ENCODE measurements at regions not wholly inside any gene's neighbourhood (a gene's known extent, or its start where the extent isn't known, plus 50 kb on each side); places are given as distances from the start of the nearest gene placed in this dataset.

GRCh38 chr20:52539891-52540290 is 348.3 kb upstream of the ZFP64 start:
- TF ChIP-seq CTCF (IDR thresholded peaks at IDR 0.05 in 2 of 3, conservative IDR thresholded peaks at IDR 0.05 in 1 of 3; ENCODE audit: borderline replicate concordance in 1 of 3, insufficient read depth in 1 of 3, low read depth in 2 of 3, low read length in 2 of 3) (peak in 1 of 3 experiments; percentile 22; a peak in 1 of 6 replicates), POLR2A (IDR thresholded peaks at IDR 0.05; ENCODE audit: borderline replicate concordance, extremely low read depth, insufficient read depth, insufficient read length) (no peak), TCF7L2 (IDR thresholded peaks at IDR 0.05; ENCODE audit: borderline replicate concordance, extremely low read depth, insufficient read depth, insufficient read length) (no peak), CEBPB (IDR thresholded peaks at IDR 0.05; ENCODE audit: low read depth) (no peak), EGR1 (IDR thresholded peaks at IDR 0.05; ENCODE audit: low read depth) (no peak), EZH2 (IDR thresholded peaks at IDR 0.05) (no peak), ELF1 (IDR thresholded peaks at IDR 0.05; ENCODE audit: borderline replicate concordance, low read depth) (no peak), MAX (IDR thresholded peaks at IDR 0.05) (no peak), FOSL1 (IDR thresholded peaks at IDR 0.05; ENCODE audit: low read depth) (no peak), CBX3 (IDR thresholded peaks at IDR 0.05; ENCODE audit: low read depth) (no peak)
- TF ChIP-seq, protein P1, sequence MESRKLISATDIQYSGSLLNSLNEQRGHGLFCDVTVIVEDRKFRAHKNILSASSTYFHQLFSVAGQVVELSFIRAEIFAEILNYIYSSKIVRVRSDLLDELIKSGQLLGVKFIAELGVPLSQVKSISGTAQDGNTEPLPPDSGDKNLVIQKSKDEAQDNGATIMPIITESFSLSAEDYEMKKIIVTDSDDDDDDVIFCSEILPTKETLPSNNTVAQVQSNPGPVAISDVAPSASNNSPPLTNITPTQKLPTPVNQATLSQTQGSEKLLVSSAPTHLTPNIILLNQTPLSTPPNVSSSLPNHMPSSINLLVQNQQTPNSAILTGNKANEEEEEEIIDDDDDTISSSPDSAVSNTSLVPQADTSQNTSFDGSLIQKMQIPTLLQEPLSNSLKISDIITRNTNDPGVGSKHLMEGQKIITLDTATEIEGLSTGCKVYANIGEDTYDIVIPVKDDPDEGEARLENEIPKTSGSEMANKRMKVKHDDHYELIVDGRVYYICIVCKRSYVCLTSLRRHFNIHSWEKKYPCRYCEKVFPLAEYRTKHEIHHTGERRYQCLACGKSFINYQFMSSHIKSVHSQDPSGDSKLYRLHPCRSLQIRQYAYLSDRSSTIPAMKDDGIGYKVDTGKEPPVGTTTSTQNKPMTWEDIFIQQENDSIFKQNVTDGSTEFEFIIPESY (IDR thresholded peaks at IDR 0.05; ENCODE audit: extremely low read depth, insufficient replicate concordance, low read length), result no peak
- TF ChIP-seq, protein P2, sequence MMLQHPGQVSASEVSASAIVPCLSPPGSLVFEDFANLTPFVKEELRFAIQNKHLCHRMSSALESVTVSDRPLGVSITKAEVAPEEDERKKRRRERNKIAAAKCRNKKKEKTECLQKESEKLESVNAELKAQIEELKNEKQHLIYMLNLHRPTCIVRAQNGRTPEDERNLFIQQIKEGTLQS (IDR thresholded peaks at IDR 0.05), result no peak
- TF ChIP-seq, protein P3, sequence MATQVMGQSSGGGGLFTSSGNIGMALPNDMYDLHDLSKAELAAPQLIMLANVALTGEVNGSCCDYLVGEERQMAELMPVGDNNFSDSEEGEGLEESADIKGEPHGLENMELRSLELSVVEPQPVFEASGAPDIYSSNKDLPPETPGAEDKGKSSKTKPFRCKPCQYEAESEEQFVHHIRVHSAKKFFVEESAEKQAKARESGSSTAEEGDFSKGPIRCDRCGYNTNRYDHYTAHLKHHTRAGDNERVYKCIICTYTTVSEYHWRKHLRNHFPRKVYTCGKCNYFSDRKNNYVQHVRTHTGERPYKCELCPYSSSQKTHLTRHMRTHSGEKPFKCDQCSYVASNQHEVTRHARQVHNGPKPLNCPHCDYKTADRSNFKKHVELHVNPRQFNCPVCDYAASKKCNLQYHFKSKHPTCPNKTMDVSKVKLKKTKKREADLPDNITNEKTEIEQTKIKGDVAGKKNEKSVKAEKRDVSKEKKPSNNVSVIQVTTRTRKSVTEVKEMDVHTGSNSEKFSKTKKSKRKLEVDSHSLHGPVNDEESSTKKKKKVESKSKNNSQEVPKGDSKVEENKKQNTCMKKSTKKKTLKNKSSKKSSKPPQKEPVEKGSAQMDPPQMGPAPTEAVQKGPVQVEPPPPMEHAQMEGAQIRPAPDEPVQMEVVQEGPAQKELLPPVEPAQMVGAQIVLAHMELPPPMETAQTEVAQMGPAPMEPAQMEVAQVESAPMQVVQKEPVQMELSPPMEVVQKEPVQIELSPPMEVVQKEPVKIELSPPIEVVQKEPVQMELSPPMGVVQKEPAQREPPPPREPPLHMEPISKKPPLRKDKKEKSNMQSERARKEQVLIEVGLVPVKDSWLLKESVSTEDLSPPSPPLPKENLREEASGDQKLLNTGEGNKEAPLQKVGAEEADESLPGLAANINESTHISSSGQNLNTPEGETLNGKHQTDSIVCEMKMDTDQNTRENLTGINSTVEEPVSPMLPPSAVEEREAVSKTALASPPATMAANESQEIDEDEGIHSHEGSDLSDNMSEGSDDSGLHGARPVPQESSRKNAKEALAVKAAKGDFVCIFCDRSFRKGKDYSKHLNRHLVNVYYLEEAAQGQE (IDR thresholded peaks at IDR 0.05; ENCODE audit: low read depth), result no peak

Measured in HCT116 (cell line).